ENCODE measurements at regions not wholly inside any gene's neighbourhood (a gene's known extent, or its start where the extent isn't known, plus 50 kb on each side); places are given as distances from the start of the nearest gene placed in this dataset.
"Not testable (repeated sequence)": the region's sequence is repeated elsewhere in the genome, so short reads cannot be mapped to it uniquely, and the experiment has no call there.

DNA sequence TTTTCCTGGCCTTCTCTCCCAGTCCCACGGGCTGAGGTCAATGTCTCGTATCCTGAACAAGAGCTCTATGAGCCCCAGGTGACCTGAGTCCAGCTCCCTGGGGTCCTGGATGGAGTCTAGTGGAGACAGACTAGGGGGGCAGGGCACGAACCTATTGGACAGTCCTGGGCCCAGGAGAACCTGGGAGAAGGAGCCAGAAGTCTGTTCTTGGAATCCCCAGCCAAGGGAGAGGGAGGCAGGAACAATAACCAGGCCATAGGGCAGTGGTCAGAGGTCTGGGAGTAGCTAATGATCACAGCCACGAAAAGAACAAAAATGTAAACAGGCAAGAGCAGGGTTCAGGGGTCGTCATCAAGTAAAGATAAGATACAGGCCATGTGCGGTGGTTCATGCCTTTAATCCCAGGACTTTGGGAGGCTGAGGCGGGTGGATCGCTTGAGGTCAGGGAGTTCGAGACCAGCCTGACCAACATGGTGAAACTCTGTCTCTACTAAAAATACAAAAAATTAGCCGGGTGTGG lies 60.8 kb downstream of the COPRS start:
- DNase-seq (ENCODE audit: low read depth): no peak

DNA sequence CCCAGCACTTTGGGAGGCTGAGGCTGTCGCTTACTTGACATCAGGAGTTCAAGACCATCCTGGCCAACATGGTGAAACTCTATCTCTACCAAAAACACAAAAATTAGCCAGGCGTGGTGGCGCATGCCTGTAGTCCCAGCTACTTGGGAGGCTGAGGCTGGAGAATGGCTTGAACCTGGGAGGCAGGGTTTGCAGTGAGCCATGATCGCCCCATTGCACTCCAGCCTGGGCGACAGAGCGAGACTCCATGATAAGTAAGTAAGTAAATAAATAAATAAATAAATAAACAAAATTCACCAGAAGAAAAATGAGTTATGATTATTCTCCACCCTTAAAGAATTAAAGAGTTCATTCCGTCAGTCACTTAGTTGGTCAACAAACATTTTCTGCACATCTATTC lies 63.1 kb downstream of the COPRS start:
- not testable (repeated sequence) for DNase-seq (ENCODE audit: low read depth)

DNA sequence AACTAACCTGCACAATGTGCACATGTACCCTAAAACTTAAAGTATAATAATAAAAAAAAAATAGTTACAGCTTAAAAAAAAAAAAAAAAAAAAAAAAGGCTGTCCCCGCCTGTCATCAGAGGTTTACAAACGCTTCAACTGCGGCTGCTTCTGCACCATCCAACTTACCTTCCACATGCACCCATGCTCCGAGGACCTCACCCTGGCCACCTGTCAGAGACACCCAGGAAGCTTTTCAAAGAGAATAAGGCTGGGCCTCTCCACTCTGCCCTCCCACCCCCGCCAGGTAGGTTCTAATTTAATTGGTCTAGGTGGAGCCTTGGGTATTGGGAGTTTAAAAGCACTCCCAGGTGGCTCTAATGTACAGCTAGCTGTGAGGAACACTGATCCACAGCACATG lies 64.9 kb downstream of the COPRS start:
- no peak for DNase-seq (ENCODE audit: low read depth)

DNA sequence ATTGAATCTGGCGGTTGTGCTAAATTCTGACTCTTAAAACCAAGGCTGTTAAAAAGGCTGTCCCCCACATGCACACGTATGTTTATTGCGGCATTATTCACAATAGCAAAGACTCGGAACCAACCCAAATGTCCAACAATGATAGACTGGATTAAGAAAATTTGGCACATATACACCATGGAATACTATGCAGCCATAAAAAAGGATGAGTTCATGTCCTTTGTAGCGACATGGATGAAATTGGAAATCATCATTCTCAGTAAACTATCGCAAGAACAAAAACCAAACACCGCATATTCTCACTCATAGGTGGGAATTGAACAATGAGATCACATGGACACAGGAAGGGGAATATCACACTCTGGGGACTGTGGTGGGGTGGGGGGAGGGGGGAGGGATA lies 65.4 kb downstream of the COPRS start:
- DNase-seq (ENCODE audit: low read depth): not testable (repeated sequence)

DNA sequence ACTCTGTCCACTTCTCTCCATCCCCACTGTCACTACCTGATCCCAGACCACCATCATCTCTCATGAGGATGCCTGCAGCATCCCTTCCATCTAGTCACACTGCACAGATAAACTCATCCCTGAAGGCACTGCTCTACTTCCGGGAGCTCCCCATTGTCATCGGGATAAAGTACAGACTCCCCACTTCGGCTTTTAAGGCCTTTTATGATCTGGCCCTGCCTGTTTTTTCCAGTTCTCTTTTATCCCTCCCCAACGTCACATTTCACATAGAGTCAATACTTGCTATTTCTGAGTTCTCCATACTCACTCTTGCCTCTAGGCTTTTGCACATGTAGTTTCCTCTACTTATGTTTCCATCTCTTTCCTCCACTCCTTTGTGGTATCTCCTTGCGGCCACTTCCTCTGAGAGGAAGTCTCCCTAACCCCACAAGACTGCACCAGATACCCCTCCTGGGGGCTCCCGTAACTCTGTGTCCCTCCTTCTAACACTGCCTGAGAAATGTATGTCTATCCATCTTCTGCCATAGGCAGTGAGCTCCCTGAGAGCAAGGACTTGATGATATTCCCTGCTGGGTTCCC lies 66.9 kb downstream of the COPRS start:
- no peak for DNase-seq (ENCODE audit: low read depth)

DNA sequence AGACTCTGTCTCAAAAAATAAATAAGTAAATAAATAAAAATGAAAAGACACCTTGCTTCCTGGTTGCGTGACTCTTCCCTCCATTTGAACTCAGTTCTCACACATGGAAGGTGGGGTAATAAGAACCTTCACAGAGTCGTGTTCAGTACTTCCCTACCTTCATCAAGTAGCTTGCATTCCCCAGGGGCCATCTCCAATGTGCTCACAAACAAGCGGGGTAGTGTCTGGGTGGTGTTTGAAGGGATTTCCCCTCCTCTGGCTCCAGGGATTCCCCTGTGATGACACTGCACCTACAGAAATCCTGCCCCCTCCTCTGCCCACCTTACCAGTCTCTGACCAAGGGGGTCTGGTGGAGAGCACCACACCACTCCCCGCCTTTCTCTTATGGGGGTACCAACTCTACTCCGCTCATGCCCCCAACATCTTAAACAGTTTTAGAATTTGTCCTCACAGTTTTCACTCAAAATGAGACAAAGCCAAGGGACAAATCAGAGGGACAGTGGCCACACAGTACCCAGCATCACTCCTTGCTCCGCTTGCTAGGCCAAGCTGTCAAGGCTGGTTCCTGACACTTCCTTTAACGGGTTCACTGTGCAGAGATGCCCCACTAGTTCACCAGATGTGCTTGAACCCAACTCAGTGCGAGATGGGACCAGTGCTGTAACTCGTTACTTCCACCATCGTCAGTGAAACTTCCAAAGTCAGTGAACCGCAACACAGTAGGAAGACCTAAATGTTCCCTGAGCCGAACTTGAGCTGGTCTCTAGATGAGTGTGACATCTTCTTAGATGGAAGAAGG lies 69.1 kb downstream of the COPRS start:
- DNase-seq (ENCODE audit: low read depth): no peak

DNA sequence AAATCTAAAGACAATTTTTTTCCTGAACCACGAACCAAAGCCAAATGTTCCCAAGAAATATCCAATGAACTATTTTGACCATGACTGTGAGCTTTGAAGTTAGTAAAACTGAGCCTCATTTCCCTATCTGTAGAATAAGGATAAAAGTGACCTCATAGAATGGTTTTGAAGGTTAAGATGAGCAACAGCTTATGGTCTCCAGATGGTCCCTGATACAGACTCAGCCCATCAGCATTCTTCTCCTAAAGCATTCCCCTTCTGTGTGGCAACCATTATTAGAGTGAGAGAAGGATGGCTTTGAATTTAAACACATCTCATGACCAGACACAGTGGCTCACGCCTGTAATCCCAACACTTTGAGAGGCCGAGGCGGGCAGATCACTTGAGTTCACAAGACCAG lies 70.1 kb downstream of the COPRS start:
- peak; percentile 37 for DNase-seq (ENCODE audit: low read depth)

DNA sequence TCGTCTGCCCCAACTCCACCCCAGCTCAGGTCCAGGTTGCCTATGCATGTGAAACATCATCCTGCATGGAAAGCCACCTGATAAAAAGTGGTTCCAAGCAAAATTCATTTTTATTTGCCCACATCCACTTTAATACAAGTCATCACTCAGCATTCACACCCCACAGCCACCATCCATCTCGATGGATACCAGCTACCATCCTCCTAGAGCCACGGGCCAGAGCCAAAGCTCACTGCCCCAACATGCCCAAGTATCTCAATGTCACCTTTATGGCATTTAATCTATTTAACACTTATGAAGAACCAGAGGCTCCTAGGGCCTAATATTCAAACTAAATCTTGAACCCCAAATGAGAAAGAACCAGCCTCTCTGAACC lies 70.5 kb downstream of the COPRS start:
- no peak for DNase-seq (ENCODE audit: low read depth)

DNA sequence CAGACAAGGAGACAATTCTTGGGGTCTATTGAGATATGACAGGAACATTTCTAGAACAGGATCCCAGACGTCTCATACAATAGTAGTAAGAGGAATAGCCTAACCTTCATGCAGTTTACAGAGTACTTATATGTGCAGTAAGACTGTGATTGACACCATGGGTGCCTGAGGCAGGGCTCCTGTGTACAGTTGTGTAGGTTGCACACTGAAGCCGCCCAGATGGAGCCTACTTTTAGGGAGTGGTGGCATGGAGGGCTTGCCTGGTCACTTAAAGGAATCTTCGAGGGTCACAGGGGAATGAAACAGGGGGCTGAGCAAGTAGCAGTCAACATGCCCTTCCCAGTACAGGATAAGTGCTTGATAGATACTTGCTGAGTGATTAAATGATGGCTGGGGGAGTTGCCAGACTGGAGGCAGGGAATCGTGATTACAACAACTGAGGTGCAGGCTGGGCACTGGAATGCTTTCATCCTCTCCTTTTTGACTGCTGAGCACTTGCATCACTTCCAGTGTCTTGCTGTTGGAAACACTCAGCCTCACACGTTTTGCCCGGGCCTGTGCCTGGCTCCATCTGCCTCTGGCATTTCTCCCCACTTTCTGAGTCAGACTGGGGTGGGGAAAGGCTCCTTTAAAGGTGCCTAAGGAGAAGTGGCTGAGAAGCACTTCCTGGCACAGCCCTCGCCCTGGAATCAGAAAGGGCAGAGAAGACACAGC lies 71.0 kb downstream of the COPRS start:
- DNase-seq (ENCODE audit: low read depth): peak; percentile 90

DNA sequence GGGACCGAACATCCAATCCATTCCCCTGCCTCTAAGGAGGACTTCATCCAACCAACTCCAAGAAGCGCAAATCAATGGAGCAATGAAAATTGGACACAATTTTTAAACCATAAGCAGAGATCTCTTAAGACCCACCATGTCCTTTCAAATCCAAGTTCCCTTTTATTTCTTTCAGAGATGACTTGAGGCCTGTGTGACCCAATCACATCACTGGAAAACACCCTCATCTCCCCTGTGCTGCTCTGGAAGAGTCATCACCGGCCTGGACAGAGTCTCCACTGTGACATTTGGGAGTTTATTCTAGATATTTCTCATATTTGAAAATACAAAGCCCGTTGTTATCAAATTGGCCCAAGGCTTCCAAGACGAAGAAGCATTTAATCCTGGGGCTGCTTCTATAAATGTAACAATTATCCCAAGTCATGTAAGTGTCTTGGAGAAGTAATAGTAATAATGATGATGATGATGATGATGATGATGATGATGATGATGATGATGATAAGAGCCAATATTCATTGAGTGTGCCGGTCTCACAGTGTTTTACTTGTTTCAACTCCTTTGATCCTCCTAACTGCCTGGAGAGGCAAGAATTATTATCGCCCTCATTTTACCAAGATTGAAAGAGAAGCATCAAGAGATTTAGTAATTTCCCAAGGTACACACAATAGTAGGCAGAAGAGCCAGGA lies 72.1 kb downstream of the COPRS start:
- no peak for DNase-seq (ENCODE audit: low read depth)

DNA sequence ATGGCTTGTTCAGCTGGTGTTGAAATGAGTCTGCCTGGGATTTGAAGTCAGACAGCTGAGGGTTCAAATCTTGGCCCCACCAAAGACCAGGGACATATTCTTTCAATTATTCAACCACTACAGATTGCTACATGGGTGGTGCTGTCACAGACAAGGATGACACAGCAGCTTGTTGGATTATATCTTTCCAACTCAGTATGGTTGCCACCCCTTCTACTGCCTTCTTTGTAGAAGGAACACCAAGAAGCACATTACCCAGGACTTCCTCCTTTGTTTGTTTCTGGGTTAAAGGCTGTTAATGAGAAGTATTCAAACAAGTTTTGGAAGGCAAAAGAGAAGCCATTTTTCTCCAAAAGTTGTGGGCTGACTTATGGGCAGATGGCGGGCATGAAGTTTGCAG lies 78.6 kb downstream of the COPRS start:
- DNase-seq (ENCODE audit: low read depth): no peak

DNA sequence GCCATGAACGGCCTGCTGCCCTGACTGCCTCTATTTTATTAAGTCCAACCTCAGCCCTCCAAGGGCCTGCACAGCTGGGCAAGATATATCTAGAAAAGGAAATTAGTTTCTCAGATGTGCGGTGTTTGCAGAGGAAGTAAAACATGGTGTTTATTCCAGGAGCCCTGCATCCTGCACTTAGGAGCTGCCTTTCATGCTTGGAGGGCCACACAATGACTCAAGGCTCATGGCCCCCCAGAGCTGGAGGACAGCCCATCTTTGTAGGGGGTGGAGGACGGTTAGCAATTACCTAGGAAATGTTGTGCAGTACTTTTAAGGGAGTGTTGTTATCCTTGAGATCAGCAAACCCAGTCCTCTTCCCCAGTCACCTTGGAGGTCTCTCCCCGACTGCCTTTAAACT lies 80.5 kb downstream of the COPRS start:
- DNase-seq (ENCODE audit: low read depth): no peak

DNA sequence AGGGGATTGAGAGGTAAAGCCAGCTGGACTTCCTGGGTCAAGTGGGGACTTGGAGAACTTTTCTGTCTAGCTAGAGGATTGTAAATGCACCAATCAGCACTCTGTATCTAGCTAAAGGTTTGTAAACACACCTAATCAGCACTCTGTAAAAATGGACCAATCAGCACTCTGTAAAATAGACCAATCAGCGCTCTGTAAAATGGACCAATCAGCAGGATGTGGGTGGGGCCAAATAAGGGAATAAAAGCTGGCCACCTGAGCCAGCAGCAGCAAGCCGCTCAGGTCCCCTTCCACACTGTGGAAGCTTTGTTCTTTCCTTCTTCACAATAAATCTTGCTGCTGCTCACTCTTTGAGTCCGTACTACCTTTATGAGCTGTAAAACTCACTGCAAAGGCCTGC lies 87.7 kb downstream of the COPRS start:
- not testable (repeated sequence) for DNase-seq (ENCODE audit: low read depth)

DNA sequence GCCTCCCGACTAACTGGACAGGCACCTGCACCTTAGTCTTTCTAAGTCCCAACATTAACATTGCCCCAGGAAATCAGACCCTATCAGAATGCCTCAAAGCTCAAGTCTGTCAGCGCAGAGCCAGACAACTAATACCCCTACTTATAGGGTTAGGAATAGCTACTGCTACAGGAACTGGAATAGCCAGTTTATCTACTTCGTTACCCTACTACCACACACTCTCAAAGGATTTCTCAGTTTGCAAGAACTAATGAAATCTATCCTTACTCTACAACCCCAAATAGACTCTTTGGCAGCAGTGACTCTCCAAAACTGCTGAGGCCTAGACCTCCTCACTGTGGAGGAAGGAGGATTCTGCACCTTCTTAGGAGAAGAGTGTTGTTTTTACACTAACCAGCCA lies 88.5 kb downstream of the COPRS start:
- not testable (repeated sequence) for DNase-seq (ENCODE audit: low read depth)

DNA sequence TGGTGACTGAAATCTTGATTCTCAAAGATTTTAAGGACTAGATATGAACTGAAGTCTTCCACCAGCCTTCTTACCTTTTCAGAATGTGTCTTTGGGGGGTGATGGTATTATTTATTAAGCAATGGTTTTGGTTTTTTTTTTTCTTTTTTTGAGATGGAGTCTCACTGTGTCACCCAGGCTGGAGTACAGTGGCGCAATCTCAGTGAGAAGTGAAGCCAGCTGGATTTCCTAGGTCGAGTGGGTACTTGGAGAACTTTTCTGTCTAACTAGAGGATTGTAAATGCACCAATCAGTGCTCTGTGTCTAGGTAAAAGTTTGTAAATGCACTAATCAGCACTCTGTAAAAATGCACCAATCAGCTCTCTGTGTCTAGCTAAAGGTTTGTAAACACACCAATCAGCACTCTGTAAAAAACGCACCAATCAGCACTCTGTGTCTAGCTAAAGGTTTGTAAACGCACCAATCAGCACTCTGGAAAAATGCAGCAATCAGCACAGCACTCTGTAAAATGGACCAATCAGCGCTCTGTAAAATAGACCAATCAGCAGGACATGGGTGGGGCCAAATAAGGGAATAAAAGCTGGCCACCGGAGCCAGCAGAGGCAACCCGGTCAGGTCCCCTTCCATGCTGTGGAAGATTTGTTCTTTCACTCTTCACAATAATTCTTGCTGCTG lies 97.1 kb downstream of the COPRS start:
- not testable (repeated sequence) for DNase-seq (ENCODE audit: low read depth)

DNA sequence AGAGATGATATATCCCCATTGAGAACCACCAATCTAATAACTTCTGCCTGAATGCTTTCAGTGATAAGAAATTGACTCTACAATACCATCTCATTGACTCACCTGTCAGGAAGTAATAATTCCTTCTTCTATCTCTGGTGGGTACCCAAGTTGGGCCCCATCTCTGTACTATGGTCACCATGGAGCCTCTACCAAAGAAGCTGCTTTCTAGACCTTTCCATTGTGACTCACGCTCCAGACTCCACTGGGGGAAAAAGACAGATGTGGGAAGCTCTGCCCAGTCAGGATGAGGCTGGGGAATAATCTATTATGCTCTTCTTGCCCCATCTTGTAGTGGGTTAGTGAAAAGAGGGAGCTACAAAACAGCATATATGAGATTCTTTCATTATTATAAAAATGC lies 100.4 kb downstream of the COPRS start:
- DNase-seq (ENCODE audit: low read depth): no peak

DNA sequence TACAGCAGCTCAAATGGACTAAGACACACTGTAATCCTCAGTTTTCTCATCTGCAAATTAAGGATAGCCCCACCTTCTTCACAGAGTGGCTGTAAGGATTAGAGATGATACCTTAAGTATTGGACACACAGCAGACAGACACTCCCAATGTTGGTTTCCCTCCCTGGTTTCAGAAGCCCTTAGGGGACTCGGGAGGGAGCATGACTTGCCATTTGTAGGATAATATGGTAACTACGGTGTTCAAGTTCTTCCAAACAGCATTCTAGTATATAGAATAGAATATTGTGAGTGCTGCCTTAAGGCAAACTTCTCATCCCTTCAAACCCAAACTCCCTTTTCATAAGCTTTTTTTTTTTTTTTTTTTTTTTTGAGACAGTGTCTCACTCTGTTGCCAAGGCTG lies 101.9 kb downstream of the COPRS start:
- no peak for DNase-seq (ENCODE audit: low read depth)

DNA sequence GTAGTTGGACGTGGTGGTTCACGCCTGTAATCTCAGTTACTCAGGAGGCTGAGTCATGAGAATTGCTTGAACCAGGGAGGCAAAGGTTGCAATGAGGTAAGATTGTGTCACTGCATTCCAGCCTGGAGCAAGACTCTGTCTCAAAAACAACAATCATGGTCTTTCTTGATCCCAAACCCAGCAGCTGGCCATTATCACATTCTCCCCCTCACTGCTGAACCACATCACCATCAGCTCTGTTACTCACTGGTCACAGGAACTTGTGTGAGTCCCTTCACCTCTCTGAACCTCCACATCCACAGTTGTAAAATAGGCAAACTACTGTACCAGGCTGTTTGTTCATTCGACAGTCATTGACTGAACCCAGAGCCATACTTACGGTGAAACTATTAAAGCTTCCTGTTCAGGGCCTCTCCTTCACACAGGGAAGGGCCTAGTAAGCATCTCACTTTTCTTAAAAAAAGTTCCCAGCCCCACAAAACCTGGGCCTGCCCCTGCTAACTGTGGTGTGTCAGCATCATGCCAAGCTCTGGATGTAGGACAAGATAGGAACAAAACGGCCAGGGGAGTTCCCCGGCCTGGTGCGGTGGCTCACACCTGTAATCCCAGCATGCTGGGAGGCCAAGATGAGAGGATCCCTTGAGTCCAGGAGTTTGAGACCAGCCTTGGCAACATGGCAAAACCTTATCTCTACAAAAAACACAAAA lies 104.7 kb downstream of the COPRS start:
- peak; percentile 83 for DNase-seq (ENCODE audit: low read depth)

DNA sequence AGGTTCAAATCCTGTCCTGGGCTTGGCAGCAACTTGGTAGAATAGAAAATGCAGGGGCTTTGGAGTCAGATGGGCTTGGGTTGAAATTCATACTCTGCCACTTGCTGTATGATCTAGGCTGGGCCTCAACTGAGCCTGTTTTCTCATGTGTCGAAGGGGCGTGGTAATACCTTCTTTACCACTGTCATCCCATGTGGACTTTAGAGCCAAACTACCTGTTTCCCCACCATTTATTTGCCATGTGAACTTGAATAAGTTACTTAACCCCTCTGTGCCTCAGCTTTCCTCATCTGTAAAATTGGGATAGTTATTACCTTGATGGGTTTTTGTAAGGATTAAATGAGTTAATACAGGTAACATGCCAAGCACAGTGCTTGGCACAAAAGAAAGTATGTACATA lies 106.0 kb downstream of the COPRS start:
- no peak for DNase-seq (ENCODE audit: low read depth)

DNA sequence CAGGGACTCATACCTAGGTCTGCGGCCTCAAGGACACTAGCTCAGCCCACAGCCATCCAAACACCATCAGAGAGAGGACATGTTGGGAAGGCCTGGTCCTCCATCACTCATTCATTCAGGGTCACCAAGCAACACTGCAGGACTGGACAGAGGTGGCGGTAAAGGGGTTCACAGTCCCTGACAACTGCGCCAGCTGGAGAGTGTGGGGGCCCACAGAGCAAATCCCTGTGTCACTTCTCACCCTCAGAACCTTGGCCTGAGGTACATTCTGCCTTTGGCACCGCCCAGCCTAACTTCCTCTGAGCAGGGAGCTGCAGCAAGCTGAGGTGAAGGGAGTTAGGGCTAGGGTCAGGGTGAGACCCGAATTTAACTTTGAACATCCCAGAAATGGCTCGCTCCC lies 106.5 kb downstream of the COPRS start:
- no peak for DNase-seq (ENCODE audit: low read depth)

DNA sequence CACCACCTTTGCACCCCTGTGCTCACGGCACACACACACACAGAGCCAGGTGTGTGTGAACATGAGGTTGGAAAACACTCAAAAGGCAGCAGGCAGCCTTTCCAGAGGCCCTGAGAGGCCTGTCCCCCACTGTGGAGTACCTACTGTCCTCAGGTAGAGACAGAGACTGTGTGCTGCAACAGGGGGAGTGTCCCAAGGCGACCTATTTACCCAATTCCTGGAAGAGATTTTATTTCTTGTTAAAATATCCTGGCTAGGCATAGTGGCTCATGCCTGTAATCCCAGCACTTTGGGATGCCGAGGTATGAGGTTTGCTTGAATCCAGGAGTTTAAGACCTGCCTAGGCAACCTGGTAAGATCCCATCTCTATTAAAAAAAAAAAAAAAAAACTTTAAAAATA lies 108.5 kb downstream of the COPRS start:
- no peak for DNase-seq (ENCODE audit: low read depth)
